OCI-LY7 (cell line): ENCODE measurements at regions not wholly inside any gene's neighbourhood (a gene's known extent, or its start where the extent isn't known, plus 50 kb on each side); places are given as distances from the start of the nearest gene placed in this dataset.

Experiments
- BruUV-seq: library from RNA; stranded (reverse); fragments of 400-500 nt; replicated peaks from 2 replicates; lab custom pipeline; 2021; lab: Mats Ljungman, UMichigan
- CTCF ChIA-PET: fragments of 300-600 bp; sonication (Branson Sonifier 250); formaldehyde crosslinking; loops from one replicate; lab custom pipeline; 2022; ENCODE audit warnings: antibody characterized with exemption; ENCODE audit not compliant: unreplicated experiment; lab: Charles Lee
- POLR2A ChIA-PET: fragments of 300-600 bp; sonication (Branson Sonifier 250); formaldehyde crosslinking; loops from one replicate; lab custom pipeline; 2022; ENCODE audit warnings: antibody characterized with exemption; lab: Charles Lee
- DNase-seq: peaks from one replicate; pipeline ENCODE4 v3.0.0-alpha.2; 2015; ENCODE audit warnings: low spot score
- H2AFZ ChIP-seq: fragments of 200-600 bp; sonication (generic), shearing (Covaris generic); 2 replicates; pipeline ENCODE4 v1.6.1; 2014; ENCODE audit warnings: mild to moderate bottlenecking, antibody characterized with exemption, low read length, moderate library complexity
- H3K27ac ChIP-seq: fragments of 200-600 bp; sonication (generic); 2 replicates; pipeline ENCODE4 v1.5.1; 2014; ENCODE audit warnings: mixed run types, low read depth, mild to moderate bottlenecking, moderate library complexity, low read length, inconsistent platforms; ENCODE audit not compliant: poor library complexity, severe bottlenecking
- H3K36me3 ChIP-seq: fragments of 200-600 bp; sonication (generic); 2 replicates; pipeline ENCODE4 v1.6.1; 2014; ENCODE audit warnings: mild to moderate bottlenecking, antibody characterized with exemption, low read length, moderate library complexity, mixed read lengths; ENCODE audit not compliant: insufficient read depth
- H3K4me1 ChIP-seq: fragments of 200-600 bp; sonication (generic); 2 replicates; pipeline ENCODE4 v1.5.1; 2014; ENCODE audit warnings: mild to moderate bottlenecking, low read length; ENCODE audit not compliant: insufficient read depth, poor library complexity, severe bottlenecking
- H3K4me2 ChIP-seq: fragments of 200-600 bp; sonication (generic); 2 replicates; pipeline ENCODE4 v1.6.1; 2014; ENCODE audit warnings: mild to moderate bottlenecking, low read length
- H3K4me3 ChIP-seq: fragments of 200-600 bp; sonication (generic); 2 replicates; pipeline ENCODE4 v1.5.1; 2014; ENCODE audit warnings: mild to moderate bottlenecking, low read depth, low read length; ENCODE audit not compliant: poor library complexity, severe bottlenecking
- H3K79me2 ChIP-seq: fragments of 200-600 bp; sonication (generic); 2 replicates; pipeline ENCODE4 v1.6.1; 2016; ENCODE audit warnings: low read depth, mild to moderate bottlenecking, low read length, moderate library complexity, mixed read lengths; ENCODE audit not compliant: insufficient read depth
- H3K9me2 ChIP-seq: fragments of 200-600 bp; sonication (generic); 2 replicates; pipeline ENCODE4 v1.6.1; 2016; ENCODE audit warnings: mild to moderate bottlenecking, low read length, mixed read lengths; ENCODE audit not compliant: insufficient read depth
- H3K9me3 ChIP-seq: fragments of 200-600 bp; sonication (generic); 2 replicates; pipeline ENCODE4 v1.6.1; 2014; ENCODE audit warnings: mild to moderate bottlenecking, mixed run types, low read length, mixed read lengths
- H4K20me1 ChIP-seq: fragments of 200-600 bp; sonication (generic); 2 replicates; pipeline ENCODE4 v1.6.1; 2014; ENCODE audit warnings: mild to moderate bottlenecking, antibody characterized with exemption, low read length, moderate library complexity, mixed read lengths; ENCODE audit not compliant: insufficient read depth
- EZH2phosphoT487 ChIP-seq: fragments of 200-600 bp; sonication (generic); IDR thresholded peaks from 2 replicates; pipeline ENCODE4 v1.6.1; 2018; ENCODE audit warnings: low read depth, borderline replicate concordance, mild to moderate bottlenecking, mixed run types, antibody characterized with exemption, low read length, moderate library complexity, mixed read lengths
- intact Hi-C: fragments of 100-400 bp; cut with micrococcal nuclease; formaldehyde crosslinking; loops from one replicate; pipeline ENCODE4 v1.10.0; 2022; ENCODE audit not compliant: unreplicated experiment
- TF ChIP-seq, protein P1 (sequence below): fragments of 200-600 bp; sonication (generic); conservative IDR thresholded peaks from 2 replicates; pipeline ENCODE4 v1.5.1; 2014; ENCODE audit warnings: mild to moderate bottlenecking, antibody characterized with exemption, low read length, moderate library complexity, mixed read lengths

DNA sequence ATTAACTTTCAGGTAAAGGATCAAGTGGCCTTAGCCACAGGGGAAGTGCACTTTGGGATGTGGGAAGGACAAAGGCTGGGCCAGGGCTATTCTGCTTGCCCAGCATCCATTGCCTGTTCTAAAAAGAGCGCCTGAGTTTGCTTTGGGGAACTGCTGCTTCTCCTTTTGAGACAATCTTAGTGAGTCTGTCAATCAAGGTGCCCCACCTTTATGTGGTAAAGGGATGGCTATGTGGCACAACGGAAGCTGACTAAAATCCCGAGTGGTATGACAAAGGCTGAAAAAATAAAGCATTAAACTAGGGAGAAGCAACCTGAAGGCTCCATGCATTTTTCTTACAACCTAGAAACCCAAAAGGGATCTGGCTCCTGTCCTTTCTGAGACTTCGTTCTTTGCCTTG lies 540.5 kb downstream of the SLC4A3 start:
- intact Hi-C loops: no loop called here
- H3K79me2 ChIP-seq: no peaks in the 10 kb centered on the region
- TF ChIP-seq, protein P1, sequence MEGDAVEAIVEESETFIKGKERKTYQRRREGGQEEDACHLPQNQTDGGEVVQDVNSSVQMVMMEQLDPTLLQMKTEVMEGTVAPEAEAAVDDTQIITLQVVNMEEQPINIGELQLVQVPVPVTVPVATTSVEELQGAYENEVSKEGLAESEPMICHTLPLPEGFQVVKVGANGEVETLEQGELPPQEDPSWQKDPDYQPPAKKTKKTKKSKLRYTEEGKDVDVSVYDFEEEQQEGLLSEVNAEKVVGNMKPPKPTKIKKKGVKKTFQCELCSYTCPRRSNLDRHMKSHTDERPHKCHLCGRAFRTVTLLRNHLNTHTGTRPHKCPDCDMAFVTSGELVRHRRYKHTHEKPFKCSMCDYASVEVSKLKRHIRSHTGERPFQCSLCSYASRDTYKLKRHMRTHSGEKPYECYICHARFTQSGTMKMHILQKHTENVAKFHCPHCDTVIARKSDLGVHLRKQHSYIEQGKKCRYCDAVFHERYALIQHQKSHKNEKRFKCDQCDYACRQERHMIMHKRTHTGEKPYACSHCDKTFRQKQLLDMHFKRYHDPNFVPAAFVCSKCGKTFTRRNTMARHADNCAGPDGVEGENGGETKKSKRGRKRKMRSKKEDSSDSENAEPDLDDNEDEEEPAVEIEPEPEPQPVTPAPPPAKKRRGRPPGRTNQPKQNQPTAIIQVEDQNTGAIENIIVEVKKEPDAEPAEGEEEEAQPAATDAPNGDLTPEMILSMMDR: no peak
- no peak for TF ChIP-seq EZH2phosphoT487
- no peaks in the 10 kb centered on the region for H3K9me2 ChIP-seq
- POLR2A ChIA-PET: no interaction called here
- no peak for DNase-seq
- no peaks in the 10 kb centered on the region for H3K4me1 ChIP-seq
- no peaks in the 10 kb centered on the region for H3K9me3 ChIP-seq
- no peak overlapping the region for H3K27ac ChIP-seq
- H2AFZ ChIP-seq: no peak overlapping the region
- no peak overlapping the region for H3K4me3 ChIP-seq
- CTCF ChIA-PET: no interaction called here
- no TSS peak for BruUV-seq
- no peak overlapping the region for H3K4me2 ChIP-seq
- H4K20me1 ChIP-seq: no peaks in the 10 kb centered on the region
- no peaks in the 10 kb centered on the region for H3K36me3 ChIP-seq

DNA sequence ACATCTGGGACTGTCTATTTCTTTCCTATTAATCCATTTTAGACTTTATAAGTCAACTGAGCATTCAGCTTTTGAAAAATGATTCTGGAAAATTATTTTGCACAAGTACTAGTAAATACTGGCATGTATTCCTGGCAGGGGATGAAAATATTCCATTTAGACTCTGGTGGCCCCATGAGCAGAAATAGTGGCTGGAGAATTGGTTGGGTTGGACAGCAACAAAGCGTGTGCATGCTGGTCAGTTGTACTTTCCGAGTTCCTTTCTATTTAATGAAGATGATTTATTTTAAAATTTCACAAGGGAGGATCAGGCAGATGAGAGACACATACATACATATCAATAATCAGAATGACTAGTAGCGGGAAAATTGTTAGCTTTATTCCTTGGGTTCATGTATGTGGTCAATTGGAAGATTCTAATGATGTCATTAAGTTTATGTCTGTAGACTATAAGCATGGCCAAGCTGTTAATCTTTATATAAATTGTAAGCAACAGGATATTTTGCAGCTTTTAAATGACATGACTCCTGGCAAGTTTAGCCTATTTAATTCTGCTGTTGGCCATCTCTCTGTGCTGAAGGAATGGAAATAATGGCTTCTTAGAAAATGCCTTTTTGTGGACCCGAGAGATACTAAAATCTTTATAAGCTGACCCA lies 541.6 kb downstream of the SLC4A3 start:
- intact Hi-C loops: no loop called here
- no peaks in the 10 kb centered on the region for H3K4me1 ChIP-seq
- no peak for TF ChIP-seq EZH2phosphoT487
- TF ChIP-seq, protein P1: no peak
- H2AFZ ChIP-seq: no peak overlapping the region
- BruUV-seq: no TSS peak
- CTCF ChIA-PET: no interaction called here
- H3K4me2 ChIP-seq: no peak overlapping the region
- H3K9me3 ChIP-seq: no peaks in the 10 kb centered on the region
- DNase-seq: no peak
- H3K27ac ChIP-seq: no peak overlapping the region
- no peaks in the 10 kb centered on the region for H3K36me3 ChIP-seq
- POLR2A ChIA-PET: interaction anchor here (0.6 kb wide), 1 partner anchor 1556 kb away, joined by 4 read pairs; no protein-coding TSS in a partner anchor
- H4K20me1 ChIP-seq: no peaks in the 10 kb centered on the region
- no peak overlapping the region for H3K4me3 ChIP-seq
- H3K9me2 ChIP-seq: no peaks in the 10 kb centered on the region
- H3K79me2 ChIP-seq: no peaks in the 10 kb centered on the region

DNA sequence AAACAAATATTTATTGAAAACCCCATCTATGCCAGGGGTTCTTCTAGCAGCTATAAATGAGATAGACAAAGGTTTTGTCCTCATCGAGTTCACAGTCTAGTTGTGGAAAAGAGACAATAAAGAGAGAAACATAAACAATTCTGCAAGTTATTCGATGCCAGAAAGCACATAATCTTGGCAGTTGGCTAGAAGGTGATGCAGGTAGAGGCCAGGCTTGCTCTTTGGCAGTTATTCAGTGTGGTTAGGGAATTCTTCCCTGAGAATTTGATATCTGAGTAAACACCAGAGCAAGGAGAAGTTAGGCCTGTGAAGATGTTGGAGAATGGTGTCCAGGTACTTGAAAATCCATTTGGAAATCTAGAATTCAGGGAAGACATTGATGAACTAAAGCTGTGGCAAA lies 547.4 kb downstream of the SLC4A3 start:
- no peaks in the 10 kb centered on the region for H3K4me1 ChIP-seq
- no peaks in the 10 kb centered on the region for H3K9me2 ChIP-seq
- no peaks in the 10 kb centered on the region for H4K20me1 ChIP-seq
- H3K4me2 ChIP-seq: no peak overlapping the region
- ChIA-PET POLR2A (interaction anchor here (0.6 kb wide), 1 partner anchor 869 kb away, joined by 5 read pairs; no protein-coding TSS in a partner anchor), CTCF (no interaction called here)
- H3K79me2 ChIP-seq: no peaks in the 10 kb centered on the region
- intact Hi-C loops: no loop called here
- no TSS peak for BruUV-seq
- no peaks in the 10 kb centered on the region for H3K36me3 ChIP-seq
- no peak overlapping the region for H3K27ac ChIP-seq
- no peaks in the 10 kb centered on the region for H3K9me3 ChIP-seq
- no peak for DNase-seq
- no peak for TF ChIP-seq EZH2phosphoT487
- TF ChIP-seq, protein P1: no peak
- no peak overlapping the region for H3K4me3 ChIP-seq
- H2AFZ ChIP-seq: no peak overlapping the region
